NCI-H446 treated with DMSO at 0.1 percent for 48 hours (cell line): ENCODE measurements at regions not wholly inside any gene's neighbourhood (a gene's known extent, or its start where the extent isn't known, plus 50 kb on each side); places are given as distances from the start of the nearest gene placed in this dataset.

Source experiments
- DNase-seq: peaks from one replicate; lab custom pipeline; 2025; lab: John Stamatoyannopoulos, UW

- no peak for DNase-seq
Measured at GRCh38 chr2:8006626-8007025, 675.2 kb upstream of the ID2 start.

GRCh38 chr2:8009010-8009597 lies 672.8 kb upstream of the ID2 start:
- no peak for DNase-seq

- no peak for DNase-seq
Measured at GRCh38 chr2:8015848-8016600, 665.8 kb upstream of the ID2 start.

GRCh38 chr2:8016688-8017087 lies 665.2 kb upstream of the ID2 start:
- no peak for DNase-seq

- DNase-seq, result no peak
Measured at GRCh38 chr2:8018956-8019355, 662.9 kb upstream of the ID2 start.

GRCh38 chr2:8019934-8020333 lies 661.9 kb upstream of the ID2 start:
- DNase-seq, result no peak

GRCh38 chr2:8021921-8022320 lies 659.9 kb upstream of the ID2 start:
- no peak for DNase-seq

GRCh38 chr2:8022908-8023640 lies 658.8 kb upstream of the ID2 start:
- no peak for DNase-seq

- no peak for DNase-seq
Measured at GRCh38 chr2:8024506-8024905, 657.4 kb upstream of the ID2 start.

GRCh38 chr2:8026381-8026780 lies 655.5 kb upstream of the ID2 start:
- DNase-seq, result no peak

GRCh38 chr2:8027387-8027786 lies 654.5 kb upstream of the ID2 start:
- DNase-seq, result no peak

- no peak for DNase-seq
Measured at GRCh38 chr2:8028036-8028435, 653.8 kb upstream of the ID2 start.

- DNase-seq, result no peak
Measured at GRCh38 chr2:8028436-8028835, 653.4 kb upstream of the ID2 start.

- no peak for DNase-seq
Measured at GRCh38 chr2:8028981-8029380, 652.9 kb upstream of the ID2 start.

GRCh38 chr2:8030573-8031303 lies 651.1 kb upstream of the ID2 start:
- no peak for DNase-seq

GRCh38 chr2:8031370-8031769 lies 650.5 kb upstream of the ID2 start:
- DNase-seq, result no peak

GRCh38 chr2:8033546-8034096 lies 648.2 kb upstream of the ID2 start:
- DNase-seq, result no peak

- DNase-seq, result no peak
Measured at GRCh38 chr2:8036366-8036765, 645.5 kb upstream of the ID2 start.

GRCh38 chr2:8039732-8040131 lies 642.1 kb upstream of the ID2 start:
- DNase-seq, result no peak

GRCh38 chr2:8043295-8043694 lies 638.6 kb upstream of the ID2 start:
- DNase-seq, result no peak

GRCh38 chr2:8044046-8044594 lies 637.7 kb upstream of the ID2 start:
- DNase-seq, result no peak

GRCh38 chr2:8045081-8045614 lies 636.7 kb upstream of the ID2 start:
- DNase-seq, result no peak
